Kidney epithelial cell (primary cell): ENCODE measurements at regions not wholly inside any gene's neighbourhood (a gene's known extent, or its start where the extent isn't known, plus 50 kb on each side); places are given as distances from the start of the nearest gene placed in this dataset.

Source experiments
- DNase-seq: peaks from one replicate; pipeline ENCODE4 v3.0.0-alpha.2; 2010; ENCODE audit warnings: low read depth
- H3K27me3 ChIP-seq: 2 replicates; pipeline ENCODE4 v1.6.0; 2011; ENCODE audit warnings: low read length; ENCODE audit not compliant: control insufficient read depth, insufficient read depth
- H3K36me3 ChIP-seq: 2 replicates; pipeline ENCODE4 v1.5.1; 2011; ENCODE audit warnings: low read length; ENCODE audit not compliant: control insufficient read depth, insufficient read depth
- H3K4me3 ChIP-seq: 2 replicates; pipeline ENCODE4 v1.5.1; 2011; ENCODE audit warnings: low read depth, mild to moderate bottlenecking, control low read depth, low read length
- TF ChIP-seq, protein P1 (sequence below): IDR thresholded peaks from 2 replicates; pipeline ENCODE4 v1.5.1; 2011; ENCODE audit warnings: mild to moderate bottlenecking, moderate library complexity, low read length, control low read depth, inconsistent platforms; ENCODE audit not compliant: insufficient read depth, poor library complexity, severe bottlenecking

DNA sequence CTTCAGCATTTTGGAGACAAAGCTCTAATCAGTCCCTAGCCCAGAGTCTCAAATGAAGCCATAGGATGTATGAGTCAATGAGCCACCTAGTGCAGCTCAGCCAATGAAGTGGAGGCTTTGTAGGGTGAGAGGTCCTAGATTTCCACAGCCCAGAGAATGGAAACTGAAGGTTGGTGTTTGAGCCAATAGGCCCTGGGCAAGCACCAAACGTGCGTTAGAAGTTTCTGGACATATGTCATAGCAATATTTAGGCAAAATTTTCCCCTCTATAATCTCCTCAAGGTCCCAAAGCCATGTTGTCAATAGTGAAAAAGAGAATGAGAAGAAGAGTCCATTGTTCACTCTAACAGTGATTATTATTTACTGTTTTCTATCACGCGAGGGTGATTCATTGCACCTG lies 361.3 kb downstream of the PLPP3 start:
- TF ChIP-seq, protein P1, sequence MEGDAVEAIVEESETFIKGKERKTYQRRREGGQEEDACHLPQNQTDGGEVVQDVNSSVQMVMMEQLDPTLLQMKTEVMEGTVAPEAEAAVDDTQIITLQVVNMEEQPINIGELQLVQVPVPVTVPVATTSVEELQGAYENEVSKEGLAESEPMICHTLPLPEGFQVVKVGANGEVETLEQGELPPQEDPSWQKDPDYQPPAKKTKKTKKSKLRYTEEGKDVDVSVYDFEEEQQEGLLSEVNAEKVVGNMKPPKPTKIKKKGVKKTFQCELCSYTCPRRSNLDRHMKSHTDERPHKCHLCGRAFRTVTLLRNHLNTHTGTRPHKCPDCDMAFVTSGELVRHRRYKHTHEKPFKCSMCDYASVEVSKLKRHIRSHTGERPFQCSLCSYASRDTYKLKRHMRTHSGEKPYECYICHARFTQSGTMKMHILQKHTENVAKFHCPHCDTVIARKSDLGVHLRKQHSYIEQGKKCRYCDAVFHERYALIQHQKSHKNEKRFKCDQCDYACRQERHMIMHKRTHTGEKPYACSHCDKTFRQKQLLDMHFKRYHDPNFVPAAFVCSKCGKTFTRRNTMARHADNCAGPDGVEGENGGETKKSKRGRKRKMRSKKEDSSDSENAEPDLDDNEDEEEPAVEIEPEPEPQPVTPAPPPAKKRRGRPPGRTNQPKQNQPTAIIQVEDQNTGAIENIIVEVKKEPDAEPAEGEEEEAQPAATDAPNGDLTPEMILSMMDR = no peak
- Histone ChIP-seq H3K4me3 (no peak overlapping the region), H3K27me3 (no peaks in the 10 kb centered on the region), H3K36me3 (no peaks in the 10 kb centered on the region)
- no peak for DNase-seq

GRCh38 chr1:56216218-56216617 lies 363.1 kb downstream of the PLPP3 start:
- TF ChIP-seq, protein P1 = no peak
- DNase-seq = no peak
- Histone ChIP-seq H3K36me3 (no peaks in the 10 kb centered on the region), H3K27me3 (no peaks in the 10 kb centered on the region), H3K4me3 (no peak overlapping the region)

DNA sequence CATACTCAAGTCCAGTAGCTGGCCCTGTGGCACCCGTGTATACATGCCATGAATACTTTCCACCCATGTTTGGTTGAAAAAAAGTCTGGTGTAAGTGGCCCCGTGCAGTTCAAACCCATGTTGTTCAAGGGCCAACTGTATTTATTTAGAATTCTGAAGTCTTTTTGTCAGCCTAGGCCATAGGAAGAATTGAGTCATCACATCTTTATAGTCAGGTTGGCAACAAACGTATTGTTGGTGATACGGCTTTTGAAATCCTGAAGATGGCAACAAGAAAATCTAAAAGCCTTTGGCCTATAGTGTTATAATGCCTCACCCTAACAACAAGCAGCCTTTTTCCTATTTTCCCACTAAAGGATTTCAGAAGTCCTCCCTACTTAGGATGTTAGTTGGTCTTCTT lies 363.6 kb downstream of the PLPP3 start:
- TF ChIP-seq, protein P1 = no peak
- no peak for DNase-seq
- no peaks in the 10 kb centered on the region for H3K27me3 ChIP-seq
- H3K36me3 ChIP-seq = no peaks in the 10 kb centered on the region
- no peak overlapping the region for H3K4me3 ChIP-seq

GRCh38 chr1:56215086-56215485 lies 364.3 kb downstream of the PLPP3 start:
- TF ChIP-seq, protein P1 = no peak
- no peak for DNase-seq
- no peak overlapping the region for H3K4me3 ChIP-seq

GRCh38 chr1:56213068-56213467 lies 366.3 kb downstream of the PLPP3 start:
- TF ChIP-seq, protein P1 = no peak
- Histone ChIP-seq H3K27me3 (no peaks in the 10 kb centered on the region), H3K4me3 (no peak overlapping the region), H3K36me3 (no peaks in the 10 kb centered on the region)
- no peak for DNase-seq

More at GRCh38 chr1:56215086-56215485, 364.3 kb downstream of the PLPP3 start:
- Histone ChIP-seq H3K36me3 (no peaks in the 10 kb centered on the region), H3K27me3 (no peaks in the 10 kb centered on the region)

GRCh38 chr1:56212143-56212542 lies 367.2 kb downstream of the PLPP3 start:
- no peaks in the 10 kb centered on the region for H3K27me3 ChIP-seq
- H3K4me3 ChIP-seq = no peak overlapping the region
- TF ChIP-seq, protein P1 = no peak
- DNase-seq = no peak
- no peaks in the 10 kb centered on the region for H3K36me3 ChIP-seq
